IMR-90 (cell line): ENCODE measurements at regions not wholly inside any gene's neighbourhood (a gene's known extent, or its start where the extent isn't known, plus 50 kb on each side); places are given as distances from the start of the nearest gene placed in this dataset.

ENCODE experiments used
- ATAC-seq: fragments of 200-7000 bp; cut with Tn5 transposase; 2 replicates; pipeline ENCODE4 v1.9.1; 2020; ENCODE audit warnings: low read depth, mild to moderate bottlenecking, moderate library complexity
- BruUV-seq: library from RNA; stranded (reverse); fragments of 400-500 nt; replicated peaks from 2 replicates; lab custom pipeline; 2021; lab: Mats Ljungman, UMichigan
- CTCF ChIA-PET: fragments of 300-600 bp; formaldehyde crosslinking; extraction: SDS; loops from one replicate; lab custom pipeline; 2021; ENCODE audit warnings: antibody characterized with exemption; lab: Yijun Ruan, JAX
- POLR2A ChIA-PET: fragments of 300-600 bp; sonication (Branson Sonifier 250); formaldehyde crosslinking; loops from one replicate; lab custom pipeline; 2022; ENCODE audit warnings: antibody characterized with exemption; ENCODE audit not compliant: unreplicated experiment; lab: Charles Lee
- DNase-seq: peaks from one replicate; pipeline ENCODE4 v3.0.0; 2013
- H2AFZ ChIP-seq: replicated peaks from 2 replicates; pipeline ENCODE3; 2013; ENCODE audit warnings: low read length, mild to moderate bottlenecking; ENCODE audit not compliant: poor library complexity
- H2AK5ac ChIP-seq: 2 replicates; pipeline ENCODE4 v1.6.1; 2013; ENCODE audit warnings: low read depth, low read length, inconsistent platforms
- H2AK9ac ChIP-seq: replicated peaks from 2 replicates; pipeline ENCODE3; 2013; ENCODE audit warnings: mild to moderate bottlenecking, low read depth, low read length, moderate library complexity; ENCODE audit not compliant: poor library complexity
- H2BK120ac ChIP-seq: 2 replicates; pipeline ENCODE4 v1.6.1; 2013; ENCODE audit warnings: low read depth, low read length, inconsistent platforms
- H2BK15ac ChIP-seq: 3 replicates; pipeline ENCODE4 v1.6.1; 2013; ENCODE audit warnings: low read depth, low read length, inconsistent platforms
- H2BK20ac ChIP-seq: 2 replicates; pipeline ENCODE4 v1.6.1; 2013; ENCODE audit warnings: low read depth, mild to moderate bottlenecking, inconsistent platforms, low read length, moderate library complexity
- H2BK5ac ChIP-seq: 2 replicates; pipeline ENCODE4 v1.6.1; 2013; ENCODE audit warnings: mild to moderate bottlenecking, low read depth, low read length, inconsistent platforms; ENCODE audit not compliant: poor library complexity, severe bottlenecking
- H3K14ac ChIP-seq: replicated peaks from 2 replicates; pipeline ENCODE4 v1.6.1; 2013; ENCODE audit warnings: low read depth, low read length, inconsistent platforms
- H3K18ac ChIP-seq: 2 replicates; pipeline ENCODE4 v1.6.1; 2013; ENCODE audit warnings: low read depth, low read length, control low read depth
- H3K23ac ChIP-seq: 2 replicates; pipeline ENCODE4 v1.6.1; 2013; ENCODE audit warnings: low read depth, low read length, inconsistent platforms
- H3K27ac ChIP-seq: 2 replicates; pipeline ENCODE4 v1.5.1; 2013; ENCODE audit warnings: mild to moderate bottlenecking, control low read depth, low read length; ENCODE audit not compliant: insufficient read depth
- H3K27me3 ChIP-seq: 2 replicates; pipeline ENCODE4 v1.6.1; 2013; ENCODE audit warnings: low read length; ENCODE audit not compliant: control insufficient read depth, insufficient read depth
- H3K36me3 ChIP-seq: 2 replicates; pipeline ENCODE4 v1.6.1; 2013; ENCODE audit warnings: low read length, mixed read lengths; ENCODE audit not compliant: control insufficient read depth, insufficient read depth
- H3K4ac ChIP-seq: 2 replicates; pipeline ENCODE4 v1.6.1; 2013; ENCODE audit warnings: low read depth, low read length, inconsistent platforms
- H3K4me1 ChIP-seq: 2 replicates; pipeline ENCODE4 v1.6.1; 2013; ENCODE audit warnings: low read length, mixed read lengths; ENCODE audit not compliant: control insufficient read depth, insufficient read depth
- H3K4me2 ChIP-seq: 2 replicates; pipeline ENCODE4 v1.6.1; 2013; ENCODE audit warnings: low read depth, mild to moderate bottlenecking, control low read depth, low read length, moderate library complexity
- H3K4me3 ChIP-seq: 2 replicates; pipeline ENCODE4 v1.5.1; 2013; ENCODE audit warnings: low read depth, mild to moderate bottlenecking, control low read depth, low read length, moderate library complexity; ENCODE audit not compliant: insufficient read depth
- H3K56ac ChIP-seq: 2 replicates; pipeline ENCODE4 v1.6.1; 2013; ENCODE audit warnings: low read length, inconsistent platforms; ENCODE audit not compliant: insufficient read depth; ENCODE audit errors: extremely low read depth
- H3K79me1 ChIP-seq, 2 experiments: 2 replicates each; pipeline ENCODE4 v1.6.1; 2013; ENCODE audit warnings: low read length in 2 of 2, inconsistent platforms in 1 of 2, low read depth in 1 of 2
- H3K9ac ChIP-seq: 2 replicates; pipeline ENCODE4 v1.6.1; 2013; ENCODE audit warnings: low read depth, low read length, control low read depth
- H3K9me1 ChIP-seq: 2 replicates; pipeline ENCODE4 v1.6.1; 2013; ENCODE audit warnings: low read length, inconsistent platforms; ENCODE audit not compliant: insufficient read depth
- H3K9me3 ChIP-seq: 2 replicates; pipeline ENCODE4 v1.6.1; 2013; ENCODE audit warnings: low read length; ENCODE audit not compliant: control insufficient read depth, insufficient read depth
- H4K20me1 ChIP-seq: 2 replicates; pipeline ENCODE4 v1.6.1; 2013; ENCODE audit warnings: low read length, inconsistent platforms; ENCODE audit not compliant: insufficient read depth
- H4K5ac ChIP-seq: 2 replicates; pipeline ENCODE4 v1.6.1; 2013; ENCODE audit warnings: mild to moderate bottlenecking, low read depth, low read length, control low read depth
- H4K8ac ChIP-seq, 2 experiments: 2 replicates each; pipeline ENCODE4 v1.6.1; 2013; ENCODE audit warnings: low read depth in 2 of 2, low read length in 2 of 2, control low read depth in 1 of 2, inconsistent platforms in 1 of 2
- H4K91ac ChIP-seq: 2 replicates; pipeline ENCODE4 v1.6.1; 2013; ENCODE audit warnings: low read depth, low read length, inconsistent platforms; ENCODE audit not compliant: insufficient read depth
- BHLHE40 ChIP-seq: fragments of 150-350 bp; IDR thresholded peaks from 2 replicates; pipeline ENCODE4 v1.6.1; 2016; ENCODE audit warnings: mild to moderate bottlenecking, low read depth, low read length
- CEBPB ChIP-seq: IDR thresholded peaks from 2 replicates; pipeline ENCODE4 v1.6.1; 2012; ENCODE audit warnings: low read depth, low read length, improper control_type of control experiment
- CHD1 ChIP-seq: IDR thresholded peaks from 2 replicates; pipeline ENCODE4 v1.6.1; 2012; ENCODE audit warnings: low read depth, low read length, improper control_type of control experiment
- CTCF ChIP-seq: conservative IDR thresholded peaks from 2 replicates; pipeline ENCODE4 v1.5.1; 2012; ENCODE audit warnings: mild to moderate bottlenecking, low read depth, low read length, improper control_type of control experiment
- ELK1 ChIP-seq: fragments of 150-350 bp; IDR thresholded peaks from 2 replicates; pipeline ENCODE4 v1.6.1; 2016; ENCODE audit warnings: low read depth, mild to moderate bottlenecking, low read length, moderate library complexity, borderline replicate concordance
- FOS ChIP-seq: fragments of 150-350 bp; IDR thresholded peaks from 2 replicates; pipeline ENCODE4 v1.6.1; 2016; ENCODE audit warnings: low read depth, low read length
- MAFK ChIP-seq: IDR thresholded peaks from 2 replicates; pipeline ENCODE4 v1.6.1; 2012; ENCODE audit warnings: low read depth, low read length, improper control_type of control experiment
- MAZ ChIP-seq: IDR thresholded peaks from 2 replicates; pipeline ENCODE4 v1.6.1; 2012; ENCODE audit warnings: low read depth, mild to moderate bottlenecking, low read length, improper control_type of control experiment, moderate library complexity, borderline replicate concordance
- MXI1 ChIP-seq: IDR thresholded peaks from 2 replicates; pipeline ENCODE4 v1.6.1; 2012; ENCODE audit warnings: low read depth, mild to moderate bottlenecking, low read length, moderate library complexity, borderline replicate concordance
- NFE2L2 ChIP-seq: fragments of 150-350 bp; IDR thresholded peaks from 2 replicates; pipeline ENCODE4 v1.6.1; 2016; ENCODE audit warnings: low read depth, mild to moderate bottlenecking, low read length
- POLR2A ChIP-seq: IDR thresholded peaks from 2 replicates; pipeline ENCODE4 v1.6.1; 2012; ENCODE audit warnings: mild to moderate bottlenecking, low read depth, low read length
- RAD21 ChIP-seq: IDR thresholded peaks from 2 replicates; pipeline ENCODE4 v1.6.1; 2012; ENCODE audit warnings: low read length, improper control_type of control experiment
- RCOR1 ChIP-seq: IDR thresholded peaks from 2 replicates; pipeline ENCODE4 v1.6.1; 2012; ENCODE audit warnings: mild to moderate bottlenecking, low read length, improper control_type of control experiment; ENCODE audit not compliant: insufficient replicate concordance
- RFX5 ChIP-seq: IDR thresholded peaks from 2 replicates; pipeline ENCODE4 v1.8.0; 2012; ENCODE audit warnings: low read depth, mild to moderate bottlenecking, low read length, moderate library complexity
- SMC3 ChIP-seq: fragments of 150-350 bp; IDR thresholded peaks from 2 replicates; pipeline ENCODE4 v1.6.1; 2016; ENCODE audit warnings: low read depth, mild to moderate bottlenecking, antibody characterized with exemption, low read length, moderate library complexity
- WGBS, 2 experiments: methylation state at CpG; one replicate each; pipeline versions ENCODE4 v1.1.5 to v1.1.7; 2013; ENCODE audit warnings: missing lambda C conversion rate in 2 of 2; ENCODE audit not compliant: insufficient read length in 1 of 2; ENCODE audit errors: extremely low coverage in 2 of 2; 5-methylcytosine and 5-hydroxymethylcytosine counted together
- dilution Hi-C: fragments of 300-500 bp; cut with HindIII; formaldehyde crosslinking; loops from one replicate; pipeline ENCODE4 v1.14.3; 2018; ENCODE audit warnings: low sequenced_read_pairs; ENCODE audit not compliant: unreplicated experiment
- in situ Hi-C: fragments of 300-500 bp; cut with MboI; formaldehyde crosslinking; loops from 3 replicates; pipeline ENCODE4 v1.14.3; 2019; ENCODE audit warnings: low sequenced_read_pairs, inconsistent platforms, mixed read lengths
- intact Hi-C: fragments of 100-400 bp; cut with micrococcal nuclease; formaldehyde crosslinking; loops from 2 replicates; pipeline ENCODE4 v1.10.0; 2022
- TF ChIP-seq, protein P1 (sequence below): fragments of 150-350 bp; IDR thresholded peaks from 2 replicates; pipeline ENCODE4 v1.6.1; 2017; ENCODE audit warnings: mild to moderate bottlenecking, antibody characterized with exemption, low read length, low read depth

DNA sequence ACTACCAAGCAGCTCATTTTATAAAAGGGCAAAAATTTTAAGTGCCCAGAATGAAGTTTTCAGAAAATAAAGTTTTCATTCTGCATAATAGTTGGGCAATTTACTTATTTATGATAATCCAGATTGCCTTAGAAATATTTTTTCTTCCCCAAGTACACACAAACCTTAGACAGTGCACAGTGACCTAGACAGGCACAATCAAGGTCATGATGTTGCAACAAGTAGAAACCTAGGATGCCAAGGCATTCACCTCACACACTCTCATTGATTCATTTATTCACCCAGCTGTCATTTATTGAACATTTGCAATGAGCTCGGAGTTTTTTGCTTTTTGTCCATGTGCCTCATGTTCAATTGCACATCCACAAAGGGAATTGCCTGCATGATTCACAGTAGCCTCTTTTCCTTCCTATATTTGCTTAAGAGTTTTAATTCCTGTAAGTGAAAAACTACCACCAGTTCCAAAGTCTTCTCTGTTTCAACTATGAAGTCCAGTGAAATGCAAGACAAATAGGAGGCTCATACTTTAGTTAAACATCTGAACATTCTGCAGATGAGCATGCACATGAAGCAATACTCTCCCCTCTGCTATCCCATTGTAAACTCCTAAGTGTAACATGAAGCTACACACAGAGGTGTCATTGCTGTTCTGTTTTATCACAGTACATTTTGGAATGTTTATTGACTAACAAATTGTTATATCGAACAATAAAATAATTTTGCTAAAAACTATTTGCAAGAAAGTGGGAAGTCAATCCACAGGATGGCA, 122.9 kb downstream of the HINT1 start:
- Histone ChIP-seq H3K27ac (no peak overlapping the region), H4K8ac (no peak overlapping the region), H3K4me3 (no peak overlapping the region), H3K14ac (no peak overlapping the region), H2AFZ (no peak overlapping the region), H2BK20ac (no peak overlapping the region), H2BK15ac (no peak overlapping the region), H3K23ac (no peak overlapping the region), H2BK5ac (no peak overlapping the region), H3K4me2 (no peak overlapping the region), H4K91ac (no peak overlapping the region), H3K4me1 (no peaks in the 10 kb centered on the region), H3K9ac (no peak overlapping the region), H2BK120ac (no peak overlapping the region), H4K5ac (no peak overlapping the region), H3K18ac (no peak overlapping the region), H3K4ac (no peak overlapping the region), H3K36me3 (no peaks in the 10 kb centered on the region), H3K27me3 (no peaks in the 10 kb centered on the region), H3K56ac (no peak overlapping the region), H3K9me1 (no peaks in the 10 kb centered on the region), H2AK5ac (no peak overlapping the region), H3K79me1 (no peaks in the 10 kb centered on the region), H3K9me3 (no peaks in the 10 kb centered on the region), H4K20me1 (no peaks in the 10 kb centered on the region), H2AK9ac (no peak overlapping the region)
- DNase-seq: no peak
- BruUV-seq: no TSS peak
- no peak for ATAC-seq
- no CpG with 5 or more reads among the region's 2 CpGs for WGBS, 2 experiments
- CTCF ChIA-PET: no interaction called here
- dilution Hi-C loops (no loop called here), intact Hi-C loops (no loop called here), in situ Hi-C loops (no loop called here)
- POLR2A ChIA-PET: no interaction called here
- TF ChIP-seq, protein P1, sequence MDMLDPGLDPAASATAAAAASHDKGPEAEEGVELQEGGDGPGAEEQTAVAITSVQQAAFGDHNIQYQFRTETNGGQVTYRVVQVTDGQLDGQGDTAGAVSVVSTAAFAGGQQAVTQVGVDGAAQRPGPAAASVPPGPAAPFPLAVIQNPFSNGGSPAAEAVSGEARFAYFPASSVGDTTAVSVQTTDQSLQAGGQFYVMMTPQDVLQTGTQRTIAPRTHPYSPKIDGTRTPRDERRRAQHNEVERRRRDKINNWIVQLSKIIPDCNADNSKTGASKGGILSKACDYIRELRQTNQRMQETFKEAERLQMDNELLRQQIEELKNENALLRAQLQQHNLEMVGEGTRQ: no peak
- TF ChIP-seq FOS: no peak
- TF ChIP-seq POLR2A: no peak
- TF ChIP-seq CTCF: no peak
- no peak for TF ChIP-seq RFX5
- TF ChIP-seq RAD21: no peak
- TF ChIP-seq CEBPB: no peak
- TF ChIP-seq RCOR1: no peak
- no peak for TF ChIP-seq ELK1
- TF ChIP-seq MXI1: no peak
- TF ChIP-seq MAFK: no peak
- TF ChIP-seq SMC3: no peak
- no peak for TF ChIP-seq BHLHE40
- TF ChIP-seq CHD1: no peak
- TF ChIP-seq MAZ: no peak
- TF ChIP-seq NFE2L2: no peak
